Psoas muscle (tissue), 7 donors: ENCODE measurements at regions not wholly inside any gene's neighbourhood (a gene's known extent, or its start where the extent isn't known, plus 50 kb on each side); places are given as distances from the start of the nearest gene placed in this dataset.

Experiments used
- ATAC-seq, 4 donors: fragments of 200-7000 bp; cut with Tn5 transposase; one replicate each; pipeline ENCODE4 v1.9.1; 2020; ENCODE audit warnings: moderate library complexity in 3 of 4, mild to moderate bottlenecking in 2 of 4
- DNase-seq, 2 donors: peaks; one replicate each; pipeline ENCODE4 v3.0.0-alpha.2; 2020
- H3K27ac ChIP-seq: fragments of 200-600 bp; one replicate; pipeline ENCODE4 v1.8.0; 2022
- H3K27me3 ChIP-seq, 3 donors: fragments of 200-600 bp in 1 of 3; one replicate each; pipeline versions ENCODE4 v1.6.1 to v1.8.0; 2013 to 2022; ENCODE audit warnings: low read length in 2 of 3, mild to moderate bottlenecking in 2 of 3, moderate library complexity in 1 of 3; ENCODE audit not compliant: insufficient read depth in 3 of 3
- H3K36me3 ChIP-seq, 2 donors: fragments of 200-600 bp in 1 of 2; one replicate each; pipeline versions ENCODE4 v1.6.1 to v1.8.0; 2013 to 2022; ENCODE audit warnings: low read depth in 1 of 2, mild to moderate bottlenecking in 1 of 2, moderate library complexity in 1 of 2; ENCODE audit not compliant: insufficient read depth in 1 of 2
- H3K4me1 ChIP-seq: fragments of 200-600 bp; one replicate; pipeline ENCODE4 v1.8.0; 2022
- H3K4me3 ChIP-seq: fragments of 200-600 bp; one replicate; pipeline ENCODE4 v1.8.0; 2022; ENCODE audit warnings: mild to moderate bottlenecking
- H3K9me3 ChIP-seq: fragments of 200-600 bp; one replicate; pipeline ENCODE4 v1.8.0; 2022
- CTCF ChIP-seq: fragments of 200-600 bp; IDR thresholded peaks from one replicate; pipeline ENCODE4 v1.8.0; 2022; ENCODE audit warnings: antibody characterized with exemption
- WGBS, 3 donors: extraction: QIAGEN DNeasy Blood & Tissue Kit; methylation state at CpG; one replicate each; pipeline versions ENCODE4 v1.1.6 to v1.1.7; 2013; 5-methylcytosine and 5-hydroxymethylcytosine counted together
- intact Hi-C, 2 donors: fragments of 100-400 bp; cut with DNase I; formaldehyde crosslinking; loops; one replicate each; pipeline versions ENCODE4 v1.11.0 to v1.14.2; 2022
- donor health status: healthy with polysubstance abuse.
- donor health status: DM: no; HTN: no; CAD: no; lungs with moderate emphysema.
- donor health status: Bipolar disorder and iron deficiency.
- donor health status: healthy.
- donor health status: DM: yes; HTN: yes; CAD: no.
- donor health status: DM: no; HTN: no; CAD: no.
- donor health status: DM: yes; HTN: yes; CAD: no.

- Histone ChIP-seq H3K36me3 (no peaks in the 10 kb centered on the region), H3K27me3 (no peaks in the 10 kb centered on the region), H3K9me3 (no peaks in the 10 kb centered on the region), H3K27ac (no peak overlapping the region), H3K4me3 (no peak overlapping the region), H3K4me1 (no peaks in the 10 kb centered on the region)
- DNase-seq (no peak), ATAC-seq (no peak)
- WGBS, 3 donors, result 73 to 79% (median 76%) methylated on average over 7 of the region's 7 CpGs
- TF ChIP-seq CTCF, result no peak
- intact Hi-C loops, result no loop called here
Measured at GRCh38 chr2:134773759-134774742, 55.3 kb upstream of the TMEM163 start.

- ATAC-seq (no peak), DNase-seq (no peak)
- no peak for TF ChIP-seq CTCF
- Histone ChIP-seq H3K9me3 (no peaks in the 10 kb centered on the region), H3K4me1 (no peaks in the 10 kb centered on the region), H3K27me3 (no peaks in the 10 kb centered on the region), H3K4me3 (no peak overlapping the region), H3K27ac (no peak overlapping the region), H3K36me3 (no peaks in the 10 kb centered on the region)
- intact Hi-C loops, result no loop called here
- 67 to 80% (median 72%) methylated on average over 10 of the region's 10 CpGs for WGBS, 3 donors
Measured at GRCh38 chr2:134774786-134775641, 56.2 kb upstream of the TMEM163 start.

- WGBS, 3 donors, result 73 to 83% (median 80%) methylated on average over 3 of the region's 3 CpGs
- Histone ChIP-seq H3K4me3 (no peak overlapping the region), H3K27me3 (no peaks in the 10 kb centered on the region), H3K4me1 (no peaks in the 10 kb centered on the region), H3K9me3 (no peaks in the 10 kb centered on the region), H3K27ac (no peak overlapping the region), H3K36me3 (no peaks in the 10 kb centered on the region)
- no peak for TF ChIP-seq CTCF
- intact Hi-C loops, result no loop called here
- no peak for ATAC-seq
- no peak for DNase-seq
Measured at GRCh38 chr2:134776836-134777235, 58.0 kb upstream of the TMEM163 start.

- Histone ChIP-seq H3K27me3 (no peaks in the 10 kb centered on the region), H3K4me1 (no peaks in the 10 kb centered on the region), H3K9me3 (no peaks in the 10 kb centered on the region), H3K27ac (no peak overlapping the region), H3K36me3 (no peaks in the 10 kb centered on the region), H3K4me3 (no peak overlapping the region)
- WGBS, 3 donors, result 74 to 83% (median 76%) methylated on average over 4 of the region's 4 CpGs
- no peak for TF ChIP-seq CTCF
- intact Hi-C loops, result no loop called here
- ATAC-seq (no peak), DNase-seq (no peak)
Measured at GRCh38 chr2:134777593-134777992, 58.8 kb upstream of the TMEM163 start.
